ENCODE measurements at regions not wholly inside any gene's neighbourhood (a gene's known extent, or its start where the extent isn't known, plus 50 kb on each side); places are given as distances from the start of the nearest gene placed in this dataset.
A peak's percentile ranks its signal among the peaks of the same experiment; 100 is the strongest.
"Not testable (repeated sequence)": the region's sequence is repeated elsewhere in the genome, so short reads cannot be mapped to it uniquely, and the experiment has no call there.

DNA sequence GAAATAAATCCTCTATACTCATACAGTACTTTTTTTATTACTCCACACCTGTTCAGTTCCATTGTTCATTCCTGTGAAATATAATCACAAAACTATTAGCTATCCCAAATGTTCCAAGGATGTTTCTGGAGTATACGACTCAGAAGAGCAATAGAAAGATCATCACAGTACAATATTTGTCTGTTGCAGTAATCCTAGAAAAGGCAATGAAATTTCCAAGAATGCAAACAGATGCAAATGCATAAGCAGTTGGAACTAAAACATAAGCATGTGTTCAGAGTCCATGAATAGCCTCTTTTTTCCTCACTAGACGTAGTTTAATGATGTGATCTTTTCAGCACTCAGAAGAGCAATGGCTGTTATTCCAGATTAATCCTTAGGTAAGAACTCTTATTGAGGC is 55.2 kb downstream of the RTL3 start:
- DNase-seq (ENCODE audit: low read depth): no peak

DNA sequence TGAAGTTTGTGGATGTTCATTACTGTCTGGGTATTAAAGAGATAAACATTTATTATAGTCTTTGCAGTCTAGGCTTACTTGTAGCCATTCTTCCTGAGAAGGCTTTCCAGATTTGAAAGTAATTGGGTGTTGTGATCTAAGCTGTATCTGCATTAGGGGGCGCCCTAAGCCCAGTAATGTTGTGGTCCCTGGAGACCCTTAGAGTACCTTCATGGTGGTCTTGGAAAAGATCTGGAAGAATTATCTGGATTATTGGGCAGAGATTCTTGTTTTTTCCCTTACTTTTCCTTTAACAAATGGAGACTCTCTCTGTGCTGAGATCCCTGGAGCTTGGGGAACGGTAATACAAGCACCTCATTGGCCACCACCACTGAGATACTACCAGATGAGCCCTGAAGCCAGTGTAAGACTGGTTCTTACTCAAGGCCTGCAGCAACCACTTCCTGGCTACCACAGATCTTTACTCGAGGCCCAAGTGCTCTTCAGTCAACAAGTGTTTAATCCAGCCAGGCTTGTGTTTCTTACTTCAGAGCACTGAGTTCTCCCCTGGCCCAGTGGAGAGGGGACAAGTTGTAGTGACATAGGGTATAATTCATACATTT is 63.1 kb downstream of the RTL3 start:
- DNase-seq (ENCODE audit: low read depth): no peak

DNA sequence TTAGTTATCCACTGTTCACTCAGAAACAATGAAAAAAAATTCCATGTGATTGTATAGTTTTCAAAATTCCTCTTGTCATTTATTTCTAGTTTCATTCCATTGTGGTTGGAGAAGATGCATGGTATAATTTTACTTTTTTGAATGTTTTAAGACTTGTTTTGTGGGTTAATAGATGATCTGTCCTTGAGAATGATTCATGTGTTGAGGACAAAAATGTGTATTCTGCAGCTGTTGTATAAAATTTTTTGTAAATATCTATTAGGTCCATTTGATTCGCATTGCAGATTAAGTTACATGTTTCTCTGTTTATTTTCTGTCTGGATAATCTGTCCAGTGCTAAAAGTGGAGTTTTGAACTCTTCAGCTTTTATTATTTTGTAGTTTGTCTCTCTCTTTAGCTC is 65.4 kb downstream of the RTL3 start:
- DNase-seq (ENCODE audit: low read depth): no peak

DNA sequence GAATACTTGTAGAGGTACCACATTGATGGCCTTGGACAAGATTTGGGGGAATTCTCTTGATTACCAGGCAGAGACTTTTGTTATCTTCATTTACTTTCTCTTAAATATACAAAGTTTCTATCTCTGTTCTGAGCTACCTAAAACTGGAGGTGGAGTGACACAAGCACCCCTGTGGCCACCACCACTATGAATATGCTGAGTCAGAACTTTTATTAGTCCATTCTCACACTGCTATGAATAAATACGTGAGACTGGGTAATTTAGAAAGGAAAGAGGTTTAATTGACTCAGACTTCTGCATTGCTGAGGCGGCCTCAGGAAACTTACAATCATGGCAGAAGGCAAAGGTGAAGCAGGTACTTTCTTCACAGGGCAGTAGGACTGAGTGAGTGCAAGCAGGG is 67.1 kb downstream of the RTL3 start:
- DNase-seq (ENCODE audit: low read depth): no peak

DNA sequence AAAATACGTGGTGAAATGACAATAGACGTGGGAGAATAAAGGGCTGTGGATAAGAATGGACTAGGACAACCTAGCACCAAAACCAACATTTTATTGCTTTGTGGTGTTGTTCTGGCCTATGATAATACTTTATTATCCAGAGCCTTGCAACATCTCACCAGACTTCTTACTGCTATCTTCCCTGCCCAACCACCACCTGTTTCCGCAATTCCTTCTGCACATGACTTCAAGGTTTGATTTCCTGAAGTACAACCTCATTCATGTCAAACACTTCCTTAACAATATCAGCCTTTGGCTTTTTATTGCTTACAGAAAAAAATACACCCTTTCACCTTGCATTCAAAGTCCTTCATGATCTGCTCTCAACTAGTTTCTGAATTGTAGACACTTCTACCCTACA is 84.8 kb downstream of the RTL3 start:
- DNase-seq (ENCODE audit: low read depth): no peak

DNA sequence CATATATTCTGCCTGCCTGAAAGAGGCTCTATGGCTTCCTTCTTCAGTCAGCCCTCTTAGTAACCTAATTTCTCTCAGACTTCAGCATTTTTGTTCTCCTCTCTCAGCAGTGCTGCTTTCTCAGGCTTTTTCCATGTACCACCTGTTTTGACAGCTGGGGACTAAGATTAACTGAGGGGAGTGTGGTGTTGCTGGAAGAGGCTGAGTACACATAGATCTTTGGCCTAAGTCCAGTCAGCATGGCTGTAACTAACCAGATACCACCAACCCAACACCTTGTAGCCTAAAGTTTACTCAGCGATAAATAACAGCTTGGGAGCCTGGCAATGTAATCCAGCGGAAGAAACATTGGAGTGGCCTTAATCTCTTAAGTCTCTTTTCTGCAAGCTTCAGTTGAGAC is 85.5 kb downstream of the RTL3 start:
- no peak for DNase-seq (ENCODE audit: low read depth)

DNA sequence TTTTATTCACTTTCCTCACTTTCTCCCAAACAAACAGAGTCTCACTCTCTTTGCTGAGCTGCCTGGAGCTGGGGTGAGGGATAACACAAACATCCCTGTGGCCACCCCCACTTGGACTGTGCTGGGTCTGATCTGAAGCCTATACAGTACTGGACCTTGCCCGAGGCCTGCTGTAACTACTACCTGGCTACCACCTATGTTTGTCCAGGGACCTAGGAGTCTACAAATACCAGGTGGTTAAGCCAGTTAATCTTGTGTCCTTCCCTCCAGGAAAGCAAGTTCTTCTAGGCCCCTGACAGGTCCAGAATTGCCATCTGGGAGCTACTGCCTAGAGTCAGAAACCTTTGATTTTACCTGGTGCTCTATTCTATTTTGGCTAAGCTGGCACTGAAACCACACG is 87.3 kb downstream of the RTL3 start:
- no peak for DNase-seq (ENCODE audit: low read depth)

DNA sequence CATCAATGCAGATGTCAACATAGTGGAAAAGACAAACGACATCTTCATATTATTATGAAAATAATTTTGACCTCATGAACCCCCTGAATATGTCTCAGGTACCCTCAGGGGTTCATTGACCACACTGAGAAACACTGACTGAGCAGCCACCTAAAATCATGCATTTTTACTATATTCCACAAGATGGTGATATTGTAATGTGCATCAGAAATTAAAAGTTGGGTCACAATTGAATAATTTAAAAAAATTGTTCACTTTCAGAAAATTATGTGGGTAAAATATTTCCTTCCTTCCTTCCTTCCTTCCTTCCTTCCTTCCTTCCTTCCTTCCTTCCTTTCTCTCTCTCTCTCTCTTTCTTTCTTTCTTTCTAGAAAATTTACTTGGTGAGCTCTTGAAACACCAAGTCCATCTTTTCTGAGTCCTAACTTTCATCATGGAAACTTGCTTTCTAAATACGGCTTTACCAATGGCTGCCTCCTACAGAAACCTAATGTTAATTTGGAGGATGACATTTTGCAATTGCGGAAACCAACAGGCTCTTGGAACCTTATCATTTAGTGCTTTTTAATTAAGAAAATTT is 103.6 kb downstream of the RTL3 start:
- no peak for DNase-seq (ENCODE audit: low read depth)

DNA sequence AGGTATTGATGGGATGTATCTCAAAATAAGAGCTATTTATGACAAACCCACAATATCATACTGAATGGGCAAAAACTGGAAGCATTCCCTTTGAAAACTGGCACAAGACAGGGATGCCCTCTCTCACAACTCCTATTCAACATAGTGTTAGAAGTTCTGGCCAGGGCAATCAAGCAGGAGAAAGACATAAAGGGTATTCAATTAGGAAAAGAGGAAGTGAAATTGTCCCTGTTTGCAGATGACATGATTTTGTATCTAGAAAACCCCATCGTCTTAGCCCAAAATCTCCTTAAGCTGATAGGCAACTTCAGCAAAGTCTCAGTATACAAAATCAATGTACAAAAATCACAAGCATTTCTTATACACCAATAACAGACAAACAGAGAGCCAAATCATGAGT is 106.5 kb downstream of the RTL3 start:
- DNase-seq (ENCODE audit: low read depth): not testable (repeated sequence)

DNA sequence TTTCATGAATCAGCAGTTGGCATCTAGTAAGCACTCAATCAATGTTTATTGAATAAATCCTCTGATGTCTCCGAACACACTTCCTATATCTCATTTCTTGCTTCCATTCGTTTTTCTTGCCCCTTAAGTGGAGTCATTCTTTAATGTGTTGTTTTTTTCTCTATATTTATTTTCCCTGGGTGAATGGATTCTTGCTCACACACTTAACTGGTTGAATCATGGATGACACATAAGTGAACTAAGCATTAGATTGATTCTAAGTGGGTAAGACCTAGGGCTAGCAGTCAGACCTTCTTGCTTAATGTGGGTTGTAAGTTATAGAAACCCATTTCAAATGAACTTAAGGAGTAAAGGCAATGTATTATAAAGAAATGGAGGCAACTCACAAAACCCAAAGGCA is 111.1 kb downstream of the RTL3 start:
- no peak for DNase-seq (ENCODE audit: low read depth)

DNA sequence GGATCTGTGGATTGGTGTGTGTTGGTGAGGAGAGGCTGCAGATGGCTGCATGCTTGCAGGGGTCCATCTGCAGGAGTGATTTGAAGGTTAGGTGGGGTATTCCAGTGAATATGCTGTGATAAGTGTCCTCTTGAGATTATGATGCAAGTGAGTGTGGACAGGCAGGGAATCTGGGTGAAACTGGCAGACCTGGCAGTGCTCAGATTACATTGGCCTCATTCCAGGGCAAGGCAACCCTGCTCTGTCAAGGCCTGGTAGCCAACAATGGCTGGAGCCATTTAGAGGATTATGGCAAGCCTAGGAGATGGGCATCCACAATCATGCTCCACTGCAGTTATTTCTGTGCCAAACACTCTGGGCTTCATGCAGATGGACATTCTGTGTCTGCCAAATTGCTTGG is 113.9 kb downstream of the RTL3 start:
- DNase-seq (ENCODE audit: low read depth): no peak

DNA sequence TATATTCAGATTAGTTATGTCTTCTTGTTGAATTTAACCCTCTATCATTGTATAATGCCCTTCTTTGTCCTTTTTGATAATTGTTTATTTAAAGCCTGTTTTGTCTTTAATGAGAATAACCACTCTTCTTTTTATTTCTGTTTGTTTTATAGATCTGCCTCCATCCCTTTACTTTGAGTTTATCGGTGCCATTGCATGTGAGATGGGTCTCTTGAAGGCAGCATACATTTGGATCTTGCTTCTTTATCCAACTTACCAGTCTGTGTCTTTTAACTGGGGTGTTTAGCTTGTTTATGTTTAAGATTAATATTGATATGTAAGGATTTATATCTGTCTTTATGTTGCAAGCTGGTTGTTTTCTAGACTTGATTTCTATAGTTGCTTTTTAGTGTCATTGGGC is 115.8 kb downstream of the RTL3 start:
- no peak for DNase-seq (ENCODE audit: low read depth)

DNA sequence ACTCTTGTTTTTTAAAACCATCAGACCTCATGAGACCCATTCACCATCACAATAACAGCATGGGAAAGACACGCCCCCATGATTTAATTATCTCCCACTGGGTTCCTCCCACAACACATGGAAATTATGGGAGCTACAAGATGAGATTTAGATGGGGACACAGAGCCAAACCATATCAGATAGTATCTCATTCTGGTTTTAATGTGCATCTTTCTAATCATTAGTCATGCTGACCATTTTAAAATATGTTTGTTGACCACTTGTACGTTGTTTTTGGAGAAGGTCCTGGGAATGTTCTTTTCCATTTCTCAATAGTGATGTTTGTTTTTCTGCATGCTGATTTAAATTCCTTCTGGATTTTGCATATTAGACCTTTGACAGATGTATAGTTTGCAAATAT is 119.0 kb downstream of the RTL3 start:
- no peak for DNase-seq (ENCODE audit: low read depth)

DNA sequence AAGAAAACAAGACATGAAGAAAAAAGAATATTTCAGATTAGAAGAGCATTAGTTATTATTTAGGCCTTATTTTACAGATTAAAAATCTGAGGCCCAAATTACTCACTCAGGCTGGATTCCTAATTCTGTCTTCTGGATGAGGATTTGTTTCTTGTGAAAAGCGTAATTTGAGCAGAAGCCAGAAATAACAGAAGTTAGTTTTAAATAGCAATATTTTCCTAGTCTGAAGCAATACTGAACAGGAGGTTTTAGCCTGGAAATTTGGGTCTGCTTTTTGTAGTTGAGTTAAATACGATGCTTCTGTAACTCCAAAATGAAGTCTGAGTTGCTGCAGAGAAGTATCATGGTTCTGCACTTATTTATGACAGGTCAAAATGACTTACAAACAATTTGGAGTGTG is 124.9 kb downstream of the RTL3 start:
- DNase-seq (ENCODE audit: low read depth): no peak

DNA sequence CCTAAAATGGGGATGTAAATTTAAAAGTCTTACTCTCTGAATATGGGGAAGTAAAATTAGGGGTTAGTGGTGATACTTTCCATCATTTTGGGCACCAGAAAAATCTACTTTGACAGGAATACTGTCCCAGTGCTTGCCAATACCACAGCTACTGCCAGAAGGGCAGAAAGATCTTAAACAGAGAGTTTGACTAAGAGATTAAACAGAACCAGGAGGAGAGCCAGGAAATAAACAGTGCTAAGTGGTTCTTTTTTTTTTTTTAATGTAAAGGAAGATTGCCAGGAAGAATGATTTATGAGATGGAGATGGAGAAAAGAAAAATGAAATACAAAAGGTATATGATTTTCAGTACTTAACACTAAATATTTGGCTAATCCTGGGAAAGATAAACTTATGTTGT is 126.8 kb downstream of the RTL3 start:
- no peak for DNase-seq (ENCODE audit: low read depth)

DNA sequence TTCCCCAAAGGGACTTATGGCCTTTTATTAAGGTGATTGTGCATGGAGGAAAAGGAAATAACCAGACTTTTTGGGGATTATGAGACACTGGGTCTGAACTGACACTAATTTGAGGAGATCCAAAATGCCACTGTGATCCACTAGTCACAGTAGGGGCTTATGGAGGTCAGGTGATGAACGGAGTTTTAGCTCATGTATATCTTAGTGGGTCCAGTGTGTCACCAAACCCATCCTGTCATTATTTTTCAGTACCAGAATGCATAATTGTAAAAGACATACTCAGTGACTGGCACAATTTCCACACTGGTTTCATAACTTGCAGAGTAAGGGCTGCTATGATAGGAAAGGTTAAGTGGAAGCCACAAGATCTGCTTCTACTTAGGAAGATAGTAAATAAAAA is 131.3 kb downstream of the RTL3 start:
- no peak for DNase-seq (ENCODE audit: low read depth)

DNA sequence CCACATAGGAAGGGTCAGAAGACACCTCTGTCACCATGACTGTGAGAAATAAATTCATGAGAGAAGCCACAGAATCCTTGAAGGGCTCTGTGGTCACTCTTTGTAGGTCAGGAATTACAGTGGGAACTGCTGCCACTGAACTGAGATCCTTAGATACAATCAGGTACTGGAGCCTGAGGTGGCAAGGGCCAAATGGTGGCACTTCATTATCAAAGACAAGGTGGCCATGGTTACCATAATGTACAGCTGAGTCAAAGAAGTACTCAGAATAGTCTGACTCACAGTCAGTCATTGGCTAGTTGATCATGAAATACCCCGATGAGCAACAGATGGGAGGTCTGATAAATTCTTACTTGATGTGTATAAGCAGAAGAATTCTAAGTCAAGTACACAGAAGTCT is 131.9 kb downstream of the RTL3 start:
- no peak for DNase-seq (ENCODE audit: low read depth)

DNA sequence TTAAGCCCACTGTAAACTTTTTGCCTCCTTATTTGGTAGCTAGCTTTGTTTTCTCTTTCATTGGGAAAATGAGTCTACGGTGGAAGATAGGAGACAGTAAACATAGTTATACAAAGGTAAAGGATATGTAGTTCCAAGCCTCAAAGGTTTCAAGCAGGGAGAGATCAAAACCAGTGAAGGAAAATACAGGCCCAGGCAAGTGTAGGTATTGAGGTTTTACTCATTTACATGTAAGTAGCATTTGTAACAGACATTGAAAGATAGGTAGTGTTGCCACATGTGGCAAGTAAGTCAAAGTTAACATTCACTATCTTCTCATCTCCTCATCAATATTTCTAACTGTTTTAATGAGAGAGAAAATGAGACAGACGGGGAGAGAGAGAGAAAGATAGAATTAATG is 136.5 kb downstream of the RTL3 start:
- no peak for DNase-seq (ENCODE audit: low read depth)

DNA sequence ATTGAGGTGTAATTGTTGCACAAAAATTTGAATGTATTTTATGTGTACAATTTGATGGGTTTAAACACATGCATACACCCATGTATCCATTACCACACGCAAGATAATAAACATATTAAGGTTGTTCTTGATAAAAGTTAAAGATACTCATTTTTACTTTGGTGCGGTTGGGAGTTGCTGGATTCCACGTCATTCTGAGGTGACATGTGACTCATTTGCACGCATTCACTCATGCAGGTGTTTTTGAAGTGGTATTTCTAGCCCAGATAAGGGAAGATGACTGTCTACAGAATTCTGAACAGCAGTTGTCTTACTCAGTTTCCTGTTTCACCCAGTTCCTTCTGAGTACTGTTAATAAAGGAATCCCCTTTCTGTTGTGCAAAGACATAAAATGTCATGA is 142.0 kb downstream of the RTL3 start:
- DNase-seq (ENCODE audit: low read depth): peak; percentile 9

DNA sequence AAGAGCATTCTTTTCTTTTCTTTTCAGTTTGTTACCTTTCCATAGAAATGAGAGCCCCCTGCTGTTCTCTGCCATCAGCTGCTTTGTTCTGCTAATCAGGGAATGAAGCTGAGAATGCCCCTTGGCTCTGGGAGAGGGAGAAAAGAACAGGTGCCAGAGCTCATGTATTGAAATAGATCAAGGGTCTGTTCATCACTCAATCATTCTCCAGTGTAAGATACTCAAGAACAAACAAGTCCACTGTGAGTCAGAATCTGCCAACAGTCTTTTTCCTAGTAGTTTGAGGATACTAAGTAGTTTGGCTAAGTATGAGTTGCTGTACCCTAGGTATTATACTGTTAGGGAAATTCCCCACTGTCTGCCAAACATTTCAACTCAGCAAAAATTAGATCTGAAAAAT is 144.3 kb downstream of the RTL3 start:
- no peak for DNase-seq (ENCODE audit: low read depth)

DNA sequence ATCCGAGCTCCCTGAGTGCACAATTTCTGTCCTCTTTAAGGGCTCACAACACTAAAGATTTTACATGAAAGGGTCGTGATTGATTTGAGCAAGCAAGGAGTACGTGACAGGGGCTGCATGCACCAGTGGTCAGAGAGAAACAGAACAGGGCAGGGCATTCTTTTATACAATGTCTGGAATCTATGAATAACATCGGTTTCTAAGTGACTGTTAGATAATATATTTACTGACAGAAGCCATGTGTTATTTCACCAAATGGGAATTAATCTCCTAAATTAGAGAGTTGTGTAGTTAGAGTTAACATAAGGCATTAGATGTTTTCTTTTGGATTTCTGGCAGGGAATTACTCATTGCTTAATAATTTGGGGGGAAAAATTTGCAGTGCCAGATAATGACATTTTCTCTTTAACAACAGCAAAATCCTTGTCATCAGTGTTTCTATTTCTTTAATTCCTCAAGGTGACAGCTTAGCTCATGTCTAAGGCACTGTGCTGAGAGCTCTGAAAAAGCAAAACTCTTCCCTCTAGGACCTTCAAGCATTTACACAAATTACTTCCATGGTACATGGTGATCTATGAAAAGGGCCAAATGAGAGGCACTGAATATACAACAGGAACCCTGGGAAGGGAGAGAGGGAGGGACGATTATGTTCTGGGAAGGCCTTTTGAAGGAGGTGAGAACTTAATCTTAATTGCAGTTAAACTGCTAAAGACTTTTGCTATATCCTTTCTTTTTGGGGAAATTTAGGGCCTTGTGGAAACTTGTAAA is 145.0 kb downstream of the RTL3 start:
- no peak for DNase-seq (ENCODE audit: low read depth)

DNA sequence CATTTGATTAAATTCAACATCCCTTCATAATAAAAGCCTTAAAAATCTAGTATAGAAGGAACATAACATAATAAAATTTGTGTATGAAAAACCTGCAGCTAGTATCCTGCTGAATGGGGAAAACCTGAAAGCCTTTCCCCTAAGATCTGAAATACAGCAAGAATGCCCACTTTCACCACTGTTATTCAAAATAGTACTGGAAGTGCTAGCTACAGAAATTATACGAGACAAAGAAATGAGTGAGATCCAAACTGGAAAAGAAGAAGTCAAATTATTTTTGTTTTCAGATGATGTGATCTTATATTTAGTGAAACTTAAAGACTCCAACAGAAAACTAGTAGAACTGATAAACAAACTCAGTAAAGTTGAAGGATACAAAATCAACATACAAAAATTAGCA is 152.9 kb downstream of the RTL3 start:
- no peak for DNase-seq (ENCODE audit: low read depth)

DNA sequence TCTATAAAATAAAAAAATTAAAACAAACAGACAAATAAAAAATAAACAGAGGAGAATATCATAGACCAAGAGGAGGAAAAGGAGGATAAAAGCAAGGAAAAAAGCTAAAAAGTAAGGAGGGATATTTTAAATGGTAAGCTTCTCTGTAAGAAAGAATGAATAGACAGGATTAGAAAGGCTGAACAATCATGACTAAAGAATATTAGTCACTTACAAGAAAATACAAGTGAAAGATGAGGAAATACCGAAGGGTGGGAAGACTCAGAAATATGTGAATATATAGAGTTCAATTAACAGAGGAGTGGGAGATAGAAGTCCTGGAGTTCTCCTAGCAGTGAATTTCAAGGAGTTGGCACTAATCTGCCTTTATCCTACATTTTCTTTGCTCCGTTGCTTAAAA is 162.6 kb downstream of the RTL3 start:
- no peak for DNase-seq (ENCODE audit: low read depth)

DNA sequence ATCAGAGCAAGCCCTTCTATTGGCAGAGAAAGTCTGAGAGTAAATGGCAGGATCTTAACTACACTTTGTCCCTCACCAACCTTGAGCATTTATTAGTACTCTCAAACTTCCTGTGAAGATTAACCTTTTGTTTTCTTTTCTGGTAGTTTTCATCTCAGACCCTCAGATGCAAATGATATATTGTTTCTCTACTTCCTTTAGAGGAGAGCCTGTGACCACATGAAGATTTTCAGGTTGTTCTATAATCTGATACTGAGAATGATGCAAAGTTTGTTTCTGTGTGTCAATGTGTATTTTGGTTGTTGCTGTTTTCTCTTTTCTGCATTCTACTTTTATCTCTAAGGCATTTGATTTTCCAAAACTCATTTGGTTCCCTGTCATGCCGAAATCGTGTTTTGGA is 165.8 kb upstream of the CYSLTR1 start:
- no peak for DNase-seq (ENCODE audit: low read depth)
